Psoas muscle (tissue), 7 donors: ENCODE measurements at regions not wholly inside any gene's neighbourhood (a gene's known extent, or its start where the extent isn't known, plus 50 kb on each side); places are given as distances from the start of the nearest gene placed in this dataset.
"Not testable (repeated sequence)": the region's sequence is repeated elsewhere in the genome, so short reads cannot be mapped to it uniquely, and the experiment has no call there.

Experiments used
- ATAC-seq, 4 donors: fragments of 200-7000 bp; cut with Tn5 transposase; one replicate each; pipeline ENCODE4 v1.9.1; 2020; ENCODE audit warnings: moderate library complexity in 3 of 4, mild to moderate bottlenecking in 2 of 4
- DNase-seq, 2 donors: peaks; one replicate each; pipeline ENCODE4 v3.0.0-alpha.2; 2020
- H3K27ac ChIP-seq: fragments of 200-600 bp; one replicate; pipeline ENCODE4 v1.8.0; 2022
- H3K27me3 ChIP-seq, 3 donors: fragments of 200-600 bp in 1 of 3; one replicate each; pipeline versions ENCODE4 v1.6.1 to v1.8.0; 2013 to 2022; ENCODE audit warnings: low read length in 2 of 3, mild to moderate bottlenecking in 2 of 3, moderate library complexity in 1 of 3; ENCODE audit not compliant: insufficient read depth in 3 of 3
- H3K36me3 ChIP-seq, 2 donors: fragments of 200-600 bp in 1 of 2; one replicate each; pipeline versions ENCODE4 v1.6.1 to v1.8.0; 2013 to 2022; ENCODE audit warnings: low read depth in 1 of 2, mild to moderate bottlenecking in 1 of 2, moderate library complexity in 1 of 2; ENCODE audit not compliant: insufficient read depth in 1 of 2
- H3K4me1 ChIP-seq: fragments of 200-600 bp; one replicate; pipeline ENCODE4 v1.8.0; 2022
- H3K4me3 ChIP-seq: fragments of 200-600 bp; one replicate; pipeline ENCODE4 v1.8.0; 2022; ENCODE audit warnings: mild to moderate bottlenecking
- H3K9me3 ChIP-seq: fragments of 200-600 bp; one replicate; pipeline ENCODE4 v1.8.0; 2022
- CTCF ChIP-seq: fragments of 200-600 bp; IDR thresholded peaks from one replicate; pipeline ENCODE4 v1.8.0; 2022; ENCODE audit warnings: antibody characterized with exemption
- WGBS, 3 donors: extraction: QIAGEN DNeasy Blood & Tissue Kit; methylation state at CpG; one replicate each; pipeline versions ENCODE4 v1.1.6 to v1.1.7; 2013; 5-methylcytosine and 5-hydroxymethylcytosine counted together
- intact Hi-C, 2 donors: fragments of 100-400 bp; cut with DNase I; formaldehyde crosslinking; loops; one replicate each; pipeline versions ENCODE4 v1.11.0 to v1.14.2; 2022
- donor health status: healthy with polysubstance abuse.
- donor health status: DM: no; HTN: no; CAD: no; lungs with moderate emphysema.
- donor health status: Bipolar disorder and iron deficiency.
- donor health status: healthy.
- donor health status: DM: yes; HTN: yes; CAD: no.
- donor health status: DM: no; HTN: no; CAD: no.
- donor health status: DM: yes; HTN: yes; CAD: no.

- intact Hi-C loops = loop anchor here in 1 of 2 donors (5.0 kb wide), 1 partner anchor 1498 kb away; no protein-coding TSS in a partner anchor
- Histone ChIP-seq H3K4me3 (no peak overlapping the region), H3K27ac (no peak overlapping the region), H3K4me1 (no peaks in the 10 kb centered on the region), H3K27me3 (no peaks in the 10 kb centered on the region), H3K9me3 (peaks cover 4% of the 10 kb centered on the region), H3K36me3 (no peaks in the 10 kb centered on the region)
- ATAC-seq (no peak), DNase-seq (no peak)
- 81 to 86% (median 82%) methylated on average over 3 of the region's 3 CpGs for WGBS, 3 donors
- TF ChIP-seq CTCF = no peak
Measured at GRCh38 chr6:121559611-121560269, 124.3 kb downstream of the GJA1 start.

GRCh38 chr6:121560476-121560875, 125.0 kb downstream of the GJA1 start:
- DNase-seq = no peak
- H3K36me3 ChIP-seq = no peaks in the 10 kb centered on the region

GRCh38 chr6:121563286-121563685, 127.8 kb downstream of the GJA1 start:
- Histone ChIP-seq H3K27me3 (no peaks in the 10 kb centered on the region), H3K27ac (no peak overlapping the region), H3K4me1 (no peaks in the 10 kb centered on the region), H3K4me3 (no peak overlapping the region), H3K36me3 (no peaks in the 10 kb centered on the region), H3K9me3 (peaks cover 11% of the 10 kb centered on the region)
- intact Hi-C loops = no loop called here
- 60 to 79% (median 68%) methylated on average over 1 of the region's 1 CpG for WGBS, 3 donors
- no peak for ATAC-seq
- DNase-seq = no peak
- no peak for TF ChIP-seq CTCF

More at GRCh38 chr6:121560476-121560875, 125.0 kb downstream of the GJA1 start:
- H3K4me3 ChIP-seq = no peak overlapping the region
- intact Hi-C loops = no loop called here
- H3K4me1 ChIP-seq = no peaks in the 10 kb centered on the region
- H3K9me3 ChIP-seq = peaks cover 11% of the 10 kb centered on the region
- no peaks in the 10 kb centered on the region for H3K27me3 ChIP-seq
- ATAC-seq = no peak
- no peak overlapping the region for H3K27ac ChIP-seq
- no peak for TF ChIP-seq CTCF

GRCh38 chr6:121564529-121564928, 129.1 kb downstream of the GJA1 start:
- WGBS, 3 donors = 90 to 93% (median 92%) methylated on average over 5 of the region's 5 CpGs
- H3K27ac ChIP-seq, H3K4me3 ChIP-seq, H3K27me3 ChIP-seq, H3K4me1 ChIP-seq, DNase-seq, intact Hi-C loops, H3K36me3 ChIP-seq, ATAC-seq: not testable (repeated sequence)
- peaks cover 11% of the 10 kb centered on the region for H3K9me3 ChIP-seq

- Histone ChIP-seq H3K36me3 (no peaks in the 10 kb centered on the region), H3K27ac (no peak overlapping the region), H3K4me3 (no peak overlapping the region), H3K9me3 (no peaks in the 10 kb centered on the region), H3K27me3 (no peaks in the 10 kb centered on the region), H3K4me1 (no peaks in the 10 kb centered on the region)
- intact Hi-C loops = no loop called here
- no peak for TF ChIP-seq CTCF
- WGBS, 3 donors = 69 to 91% (median 80%) methylated on average over 1 of the region's 1 CpG
- DNase-seq = no peak
- ATAC-seq = no peak
Measured at GRCh38 chr6:121571455-121571854, 136.0 kb downstream of the GJA1 start.
